C1 segment of cervical spinal cord (tissue), 14 donors: ENCODE measurements at regions not wholly inside any gene's neighbourhood (a gene's known extent, or its start where the extent isn't known, plus 50 kb on each side); places are given as distances from the start of the nearest gene placed in this dataset.
"Not testable (repeated sequence)": the region's sequence is repeated elsewhere in the genome, so short reads cannot be mapped to it uniquely, and the experiment has no call there.

Experiments
- DNase-seq, 14 donors: peaks; one replicate each; lab custom pipeline; 2025; lab: John Stamatoyannopoulos, UW

DNA sequence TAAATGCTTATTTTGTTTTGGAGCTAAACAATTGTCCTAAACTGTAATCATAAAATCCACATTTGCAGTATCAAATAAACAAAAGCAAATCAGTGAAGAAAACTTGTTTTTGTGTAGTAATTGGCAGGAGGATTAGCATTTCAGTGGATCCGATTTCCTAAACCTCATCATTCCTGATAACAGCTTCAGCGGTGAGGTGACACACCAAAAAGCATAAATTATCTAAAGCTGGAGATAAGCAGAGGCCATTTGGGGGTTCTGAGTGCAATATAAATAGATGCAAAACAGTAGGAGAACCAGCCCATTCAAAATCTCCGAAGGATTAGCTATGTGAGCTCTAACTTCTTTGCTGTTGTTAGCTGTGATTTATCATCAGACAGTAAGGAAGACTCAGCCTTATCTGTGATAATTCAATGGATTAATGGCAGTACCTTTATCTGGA is 235.8 kb downstream of the EPHA7 start:
- DNase-seq = no peak

DNA sequence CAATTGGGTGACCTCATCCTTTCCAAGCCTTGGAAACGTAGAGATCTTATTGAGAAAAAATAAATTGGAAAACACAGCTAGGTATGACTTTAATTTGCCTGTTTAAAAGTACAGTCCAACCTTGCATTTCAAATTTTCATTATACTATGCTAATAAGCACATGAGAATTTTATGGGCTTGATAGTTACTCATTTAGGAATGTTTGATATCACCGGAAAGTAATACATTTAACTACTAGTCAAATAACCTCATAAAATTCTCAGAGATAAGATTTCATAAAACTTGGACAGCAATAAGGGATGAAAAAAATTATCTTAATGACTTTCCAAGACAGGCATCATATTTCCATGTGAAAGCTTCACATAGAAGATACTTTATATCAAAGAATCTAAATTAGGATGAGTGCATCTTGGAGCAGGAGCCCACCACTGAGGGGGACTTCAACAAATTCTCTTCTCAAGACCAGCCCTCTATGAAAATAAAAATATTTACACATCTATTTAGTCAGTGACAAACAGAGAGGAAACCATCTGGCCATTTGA is 236.3 kb downstream of the EPHA7 start:
- DNase-seq = no peak

DNA sequence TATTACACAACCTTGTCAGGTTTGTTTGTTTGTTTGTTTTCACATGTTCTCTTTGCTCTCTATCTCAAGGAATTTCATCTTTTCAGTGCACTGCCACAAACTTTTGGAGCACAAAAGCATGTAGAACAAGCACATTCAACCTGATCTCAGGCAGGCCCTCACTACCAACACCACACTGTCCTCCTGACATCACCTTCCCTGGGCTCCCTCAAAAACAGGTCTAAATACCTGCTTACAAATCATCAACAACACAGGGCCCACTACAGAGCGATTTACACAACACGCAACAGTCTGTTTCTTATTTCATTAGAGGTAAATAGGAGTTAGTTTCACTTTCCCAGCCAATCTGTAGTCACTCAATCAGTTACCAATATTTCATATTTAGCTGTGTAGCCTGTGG is 241.4 kb downstream of the EPHA7 start:
- no peak for DNase-seq

DNA sequence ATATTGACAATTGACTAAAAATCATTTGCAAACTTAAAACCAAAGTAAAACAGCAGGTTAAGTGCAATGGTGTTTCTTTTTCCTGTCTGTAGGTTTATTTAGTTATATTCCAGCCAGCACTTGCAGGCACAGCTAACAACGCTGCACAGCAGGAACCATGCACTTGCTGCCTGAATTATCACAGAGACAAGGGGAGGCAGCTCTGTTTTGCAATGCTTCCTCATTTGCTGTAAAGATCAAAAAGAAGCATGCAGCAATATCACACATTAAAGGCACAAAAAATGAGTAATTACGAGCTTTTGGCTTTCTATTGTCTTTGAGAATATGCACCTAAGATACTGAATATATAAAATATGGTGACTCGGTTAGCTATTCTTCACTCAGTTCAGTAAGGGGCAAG is 241.9 kb downstream of the EPHA7 start:
- DNase-seq = no peak

DNA sequence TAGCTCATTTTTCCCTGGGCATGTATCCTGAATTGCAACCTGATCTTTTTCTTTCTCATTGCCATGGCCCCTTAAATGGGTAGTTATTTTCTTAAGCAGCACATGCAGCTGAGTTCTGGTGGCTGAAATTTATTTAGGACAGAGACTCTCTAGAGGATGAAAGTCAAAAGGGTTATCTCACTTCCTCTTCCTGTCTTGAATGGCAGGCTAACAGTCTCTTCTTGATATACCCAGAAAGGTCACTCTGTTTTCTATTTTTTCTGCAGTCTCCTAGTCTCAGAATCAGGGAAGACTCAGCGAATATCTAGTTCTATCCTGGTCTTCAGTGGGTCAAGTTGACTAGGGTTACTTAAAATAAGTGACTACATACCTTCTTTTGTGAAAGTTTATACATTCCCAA is 243.3 kb downstream of the EPHA7 start:
- DNase-seq = no peak

DNA sequence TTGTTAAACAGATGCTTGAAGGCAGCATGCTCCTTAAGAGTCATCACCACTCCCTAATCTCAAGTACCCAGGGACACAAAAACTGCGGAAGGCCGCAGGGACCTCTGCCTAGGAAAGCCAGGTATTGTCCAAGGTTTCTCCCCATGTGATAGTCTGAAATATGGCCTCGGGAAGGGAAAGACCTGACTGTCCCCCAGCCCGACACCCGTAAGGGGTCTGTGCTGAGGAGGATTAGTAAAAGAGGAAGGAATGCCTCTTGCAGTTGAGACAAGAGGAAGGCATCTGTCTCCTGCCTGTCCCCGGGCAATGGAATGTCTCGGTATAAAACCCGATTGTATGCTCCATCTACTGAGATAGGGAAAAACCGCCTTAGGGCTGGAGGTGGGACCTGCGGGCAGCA is 245.8 kb downstream of the EPHA7 start:
- DNase-seq = not testable (repeated sequence)

DNA sequence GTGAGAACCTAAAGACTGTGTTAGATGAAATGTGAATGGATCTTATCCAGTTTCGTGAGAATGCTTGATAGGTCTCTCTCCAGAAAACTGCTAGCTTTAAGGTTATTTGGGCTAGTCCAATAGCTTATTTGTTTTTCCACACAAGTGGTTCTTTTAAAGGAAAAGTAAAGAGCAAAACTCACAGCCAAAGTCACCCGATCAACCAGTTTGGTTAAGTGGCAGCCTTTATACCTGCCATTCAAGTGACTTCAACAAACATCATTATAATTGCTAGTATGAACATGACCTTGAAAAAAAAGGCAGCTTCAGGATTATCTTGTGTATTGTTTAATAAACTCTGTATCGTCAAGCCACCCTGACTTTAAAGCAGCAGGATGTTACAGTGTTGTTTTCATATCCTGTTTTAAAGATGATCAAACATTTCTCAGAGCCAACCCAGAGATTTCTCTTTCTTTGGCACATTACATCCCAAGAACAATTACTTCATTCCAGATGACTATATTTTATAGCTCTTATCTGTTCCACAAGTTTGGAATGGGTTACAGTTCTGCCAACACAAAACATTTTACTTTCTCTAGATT is 253.4 kb downstream of the EPHA7 start:
- DNase-seq = no peak

DNA sequence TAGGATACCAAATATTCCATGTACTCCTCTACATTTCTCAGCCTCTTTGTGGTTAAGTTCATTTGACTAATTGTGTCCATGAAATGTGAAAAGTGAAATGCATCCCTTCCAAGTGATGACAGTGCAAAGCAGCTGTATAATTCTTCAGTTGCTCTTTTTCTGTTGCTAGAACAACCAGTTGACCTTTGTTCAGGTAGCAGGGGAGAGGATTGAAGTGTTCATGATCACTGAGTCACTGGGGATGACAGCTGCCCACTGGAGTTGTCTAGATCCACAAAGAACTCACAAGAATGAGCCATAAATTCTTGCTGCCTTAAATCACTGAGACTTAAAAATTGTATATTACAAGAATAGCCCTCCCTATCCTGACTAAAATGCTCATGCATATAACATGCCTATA is 254.6 kb downstream of the EPHA7 start:
- DNase-seq = no peak

DNA sequence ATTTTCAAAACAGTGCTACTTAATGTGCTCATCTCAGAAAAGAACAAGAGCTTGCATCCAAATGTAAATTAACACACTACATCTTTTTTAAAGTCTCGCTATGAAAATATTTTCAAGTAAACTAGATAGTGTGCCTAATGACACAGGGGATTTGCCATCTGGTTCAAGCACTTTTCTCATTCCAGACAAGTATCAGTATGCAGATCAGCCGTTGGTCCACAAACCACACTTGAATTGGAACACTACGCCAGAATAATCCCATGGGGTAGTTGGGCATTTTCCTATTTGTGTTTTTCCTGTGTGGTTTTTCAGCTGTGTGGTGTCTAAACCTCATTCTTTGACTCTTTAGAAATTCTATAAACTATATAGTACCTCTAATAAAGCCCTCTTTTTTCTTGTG is 256.2 kb downstream of the EPHA7 start:
- no peak for DNase-seq

DNA sequence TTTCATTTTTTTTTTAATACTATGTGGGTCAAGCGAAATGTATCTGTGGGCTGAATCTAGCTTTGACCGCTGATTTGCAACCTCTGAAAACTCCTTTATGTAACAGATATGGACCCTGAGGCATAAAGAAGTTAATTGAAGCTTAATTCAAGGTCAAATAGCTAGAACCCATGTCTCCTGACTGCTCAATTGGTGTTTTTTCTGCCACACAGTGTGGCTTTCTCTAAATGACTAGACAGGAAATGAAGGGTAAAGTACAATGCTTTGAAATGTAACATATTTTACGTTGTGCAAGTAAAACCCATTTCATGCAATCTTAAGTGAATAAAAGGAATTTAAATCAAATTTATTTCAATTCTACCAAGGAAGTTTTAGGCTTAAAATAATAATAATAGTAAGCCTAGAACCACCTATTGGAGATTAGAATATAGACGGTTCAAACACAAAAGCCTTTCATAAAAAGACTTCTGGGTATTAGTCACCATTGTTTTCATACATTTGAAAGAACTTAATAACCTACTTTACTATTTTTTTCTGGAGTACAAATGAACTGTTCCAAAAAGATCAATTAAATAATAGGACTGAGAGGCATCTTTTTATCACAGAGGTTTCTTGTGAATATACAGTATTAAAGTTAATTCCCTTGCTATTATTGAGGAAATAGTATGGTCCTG is 279.8 kb downstream of the EPHA7 start:
- DNase-seq = no peak

DNA sequence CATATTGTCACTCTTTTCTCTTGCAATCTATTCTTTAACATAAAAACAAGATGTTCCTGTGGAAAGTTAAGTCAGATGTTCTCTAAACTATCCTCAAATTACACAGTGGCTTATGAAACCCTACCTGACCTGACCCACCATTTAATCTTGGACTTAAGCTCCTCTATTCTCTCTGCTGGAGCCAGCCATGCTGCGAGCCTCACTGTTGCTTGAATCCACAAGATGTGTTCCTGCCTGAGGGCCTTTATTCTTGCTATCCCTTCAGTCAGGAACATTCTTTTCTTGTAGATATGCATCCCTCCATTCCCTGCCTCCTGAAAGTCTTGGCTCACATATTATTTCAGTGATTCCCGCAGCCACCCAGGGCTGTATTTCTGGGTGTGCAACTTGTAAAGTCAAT is 283.2 kb downstream of the EPHA7 start:
- DNase-seq = no peak

DNA sequence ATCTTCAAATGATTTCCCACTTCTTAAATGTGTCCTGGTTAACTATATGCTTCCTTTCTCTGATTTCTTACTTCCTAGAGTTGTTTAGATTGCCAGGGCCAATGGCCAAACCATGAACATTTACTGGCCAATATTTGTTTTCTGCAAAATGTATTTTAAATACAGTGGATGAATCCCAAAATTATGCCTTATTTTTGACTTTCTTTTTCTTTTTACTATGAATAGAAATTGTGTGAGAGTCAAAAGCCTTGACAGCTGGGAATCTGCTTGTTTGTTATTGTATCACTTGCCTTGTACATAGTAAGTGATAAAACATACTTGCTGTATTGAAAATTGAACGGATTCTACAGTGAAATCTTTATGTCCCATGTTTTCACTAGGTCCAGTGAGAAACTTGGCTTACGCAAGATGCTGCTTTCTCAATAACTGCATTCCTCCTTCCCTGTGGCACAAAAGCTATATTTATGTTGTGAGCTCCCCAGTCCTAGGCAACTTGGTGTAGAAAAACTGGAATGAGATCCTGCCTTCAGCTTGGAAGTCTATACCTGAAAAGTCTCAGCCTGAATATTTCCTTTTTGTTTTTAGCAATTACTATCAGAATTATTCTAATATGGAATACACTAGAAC is 295.2 kb downstream of the EPHA7 start:
- DNase-seq = no peak

DNA sequence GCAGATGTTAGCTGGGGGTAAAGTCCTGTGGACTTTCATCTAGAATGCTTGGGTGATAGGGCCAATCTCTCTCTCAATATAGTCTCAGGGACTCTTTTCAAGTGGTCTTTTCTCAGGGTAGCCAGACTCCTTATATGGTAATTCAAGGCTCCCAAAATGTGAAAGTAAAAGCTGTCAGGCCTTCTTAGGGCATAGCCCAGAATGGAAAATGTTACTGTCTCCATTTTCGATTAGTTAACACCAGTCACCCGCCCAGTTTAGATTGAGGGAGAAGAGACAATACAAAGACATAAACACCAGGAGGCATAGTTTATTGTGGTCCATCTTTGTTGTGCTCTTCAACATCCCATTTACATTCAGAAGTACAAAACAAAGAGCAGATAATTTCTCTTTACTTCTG is 295.8 kb downstream of the EPHA7 start:
- no peak for DNase-seq

DNA sequence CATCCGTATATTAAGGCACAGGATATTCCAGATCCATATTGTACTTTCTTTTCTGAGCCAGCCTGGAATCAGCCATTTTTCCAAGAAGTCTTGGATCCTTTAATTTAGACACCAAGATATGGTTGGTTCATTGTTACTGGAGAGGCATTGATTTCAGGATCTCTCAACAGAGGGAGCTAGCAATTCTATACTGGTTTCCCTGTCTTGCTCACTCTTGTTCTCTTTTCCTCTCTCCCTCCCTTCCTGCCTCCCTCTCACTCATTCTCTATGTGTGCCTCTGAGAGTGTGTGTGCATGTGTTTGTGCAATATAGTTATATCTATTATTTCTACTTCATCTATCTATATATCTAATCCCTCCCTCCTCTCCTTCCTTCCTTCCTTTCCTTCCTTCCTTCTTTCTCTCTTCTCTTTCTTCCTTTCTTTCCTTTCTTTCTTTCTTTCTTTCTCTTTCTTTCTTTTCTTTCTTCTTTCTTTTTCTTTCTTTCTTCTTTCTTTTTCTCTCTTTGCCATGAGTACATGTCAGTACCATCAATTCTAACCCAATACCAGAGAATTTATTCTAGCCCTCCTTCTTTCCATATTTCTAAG is 299.1 kb downstream of the EPHA7 start:
- no peak for DNase-seq

DNA sequence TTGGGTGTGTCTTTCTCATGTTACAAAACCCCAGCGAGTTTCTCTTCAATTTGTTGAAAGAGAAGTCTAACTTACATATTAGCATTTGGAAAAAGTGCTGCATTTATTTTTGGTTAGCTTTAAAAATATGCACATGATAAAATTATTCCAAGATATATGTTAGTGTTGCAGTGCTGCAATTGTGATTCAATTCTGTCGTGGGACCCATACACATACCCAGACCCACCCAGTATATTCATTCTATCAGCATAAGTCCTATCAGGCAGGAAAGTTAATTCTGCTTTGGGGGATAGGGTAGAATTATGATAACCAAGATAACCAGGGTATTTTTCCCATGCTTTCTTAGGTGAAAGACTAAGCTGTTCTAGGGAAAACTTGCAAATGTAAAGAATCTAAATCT is 313.5 kb downstream of the EPHA7 start:
- DNase-seq = no peak

DNA sequence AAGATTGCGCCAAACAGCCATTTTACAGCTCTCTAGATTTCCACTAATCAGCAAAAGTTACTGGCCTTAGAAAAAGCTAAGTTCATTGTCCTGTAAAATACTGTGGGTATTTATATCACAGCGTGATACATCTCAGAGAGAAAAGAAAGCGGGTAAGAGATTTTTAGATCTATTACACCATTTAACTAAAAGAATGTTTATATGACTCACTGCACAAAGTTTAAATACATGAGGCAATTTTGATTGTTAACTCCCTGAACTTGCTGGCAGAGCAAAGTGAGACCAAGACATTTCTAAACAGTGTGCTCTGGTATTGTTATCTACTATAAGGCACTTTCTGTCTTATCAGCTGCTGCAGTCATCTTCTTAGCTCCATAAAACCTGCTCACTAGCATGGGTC is 314.3 kb downstream of the EPHA7 start:
- no peak for DNase-seq

DNA sequence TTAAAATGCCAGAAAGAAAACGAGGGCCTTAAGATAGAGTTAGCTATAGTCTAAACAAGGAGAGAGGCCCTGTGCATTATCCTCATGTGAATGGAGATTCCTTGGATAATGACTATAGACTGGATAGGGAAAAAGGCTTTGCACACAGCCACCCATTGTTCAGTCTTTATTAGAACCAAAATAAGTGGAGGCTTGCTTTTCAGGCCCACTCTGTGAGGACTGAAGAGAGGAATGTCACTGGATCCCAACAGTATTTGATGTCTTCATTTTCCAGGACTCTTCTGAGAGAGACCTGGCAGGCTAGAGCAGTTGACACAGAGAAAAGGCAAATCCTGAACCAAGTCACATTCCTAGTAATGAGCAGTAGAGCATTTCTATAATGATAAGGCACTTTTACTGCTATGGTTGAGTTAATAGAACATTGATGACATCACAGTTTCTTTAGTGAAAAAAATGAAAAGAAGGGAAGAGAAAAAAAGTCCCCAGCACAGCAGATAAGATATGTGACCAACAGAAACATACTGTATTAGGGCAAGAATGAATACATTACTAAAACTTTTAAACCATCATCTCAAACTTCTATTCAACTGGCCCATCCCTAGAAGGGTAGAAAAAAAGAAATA is 315.1 kb downstream of the EPHA7 start:
- DNase-seq = no peak

DNA sequence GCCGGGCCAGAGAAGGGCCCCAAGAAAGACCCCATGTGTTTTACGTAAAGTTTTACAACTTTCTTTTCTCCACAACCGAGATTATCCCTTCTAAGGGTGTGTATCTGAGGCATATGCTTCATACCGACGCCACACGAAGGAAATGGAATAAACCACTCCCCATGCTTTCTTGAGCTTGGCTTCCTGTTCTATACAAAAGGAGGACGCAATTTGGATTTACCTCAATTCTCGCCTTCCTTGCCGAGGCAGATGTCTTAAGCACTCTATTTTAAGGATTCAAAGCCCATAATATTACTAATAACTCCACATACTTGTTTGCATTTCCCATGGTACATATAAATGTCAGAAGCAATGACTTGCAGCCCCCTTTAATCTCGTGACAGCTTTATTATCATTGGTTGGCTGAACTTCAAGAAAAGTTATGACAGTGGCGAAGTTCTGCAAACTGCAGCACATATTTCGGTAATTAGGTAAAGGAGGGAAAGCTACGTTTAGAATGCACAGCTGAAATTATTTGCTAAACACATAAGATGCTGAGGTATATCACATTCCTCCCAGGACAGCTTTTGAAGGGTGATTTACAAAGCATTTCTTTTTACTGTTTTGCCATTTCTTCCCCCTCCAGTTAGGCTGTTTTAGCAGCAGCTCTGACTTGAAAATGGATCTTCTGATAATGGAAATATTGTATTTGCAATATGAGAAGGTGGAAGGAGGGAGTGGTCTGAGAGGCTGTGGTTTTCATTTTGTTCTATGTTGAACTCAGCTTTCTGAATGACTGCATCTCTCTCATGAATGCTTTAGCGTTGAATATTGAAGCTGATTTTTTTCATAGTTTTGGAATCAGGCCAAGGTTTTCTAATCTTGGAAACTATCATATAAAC is 330.5 kb downstream of the EPHA7 start:
- DNase-seq = no peak

DNA sequence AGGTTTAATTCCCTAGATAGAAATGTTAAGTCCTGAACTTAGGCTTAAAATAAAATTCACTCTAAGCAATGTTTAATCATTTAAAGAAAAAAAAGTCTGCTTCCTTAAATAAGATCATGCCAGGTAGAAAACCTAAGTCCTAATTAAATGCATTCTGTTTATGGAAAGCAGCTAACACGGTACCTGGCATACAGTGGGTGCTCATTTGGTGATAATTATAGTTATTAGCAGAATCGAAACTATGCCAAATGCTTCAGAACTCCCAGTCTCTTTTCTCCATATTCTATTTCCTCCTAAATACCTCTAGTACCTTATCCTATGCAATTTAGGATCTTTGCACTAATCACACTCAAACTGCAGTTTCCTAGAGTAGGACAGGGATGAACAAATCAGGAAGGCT is 331.8 kb downstream of the EPHA7 start:
- no peak for DNase-seq

DNA sequence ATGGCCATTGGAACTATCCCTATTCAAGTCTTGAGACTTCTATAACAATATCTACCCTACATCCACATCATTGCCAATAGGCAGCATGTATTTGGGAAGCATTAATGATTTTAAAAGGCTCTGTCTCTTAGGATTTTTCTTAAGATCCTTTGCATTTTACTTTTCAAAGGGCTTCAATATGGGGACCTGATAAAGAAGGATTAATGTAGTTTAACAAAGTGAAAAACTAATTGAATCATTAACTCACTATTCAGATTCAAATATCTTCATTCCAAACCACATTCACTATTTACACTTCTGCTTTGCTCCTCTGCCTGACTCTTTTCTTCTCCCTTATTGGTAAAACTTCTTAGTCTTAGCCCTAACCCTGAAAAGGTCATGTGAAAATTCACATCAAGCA is 333.0 kb downstream of the EPHA7 start:
- no peak for DNase-seq
